H9 (cell line): ENCODE measurements at regions not wholly inside any gene's neighbourhood (a gene's known extent, or its start where the extent isn't known, plus 50 kb on each side); places are given as distances from the start of the nearest gene placed in this dataset.

Source experiments
- DNase-seq: peaks from one replicate; pipeline ENCODE4 v3.0.0-alpha.2; 2017
- H2AFZ ChIP-seq: one replicate; pipeline ENCODE4 v1.6.1; 2013; ENCODE audit warnings: mild to moderate bottlenecking, low read length, control low read depth, moderate library complexity
- H2AK5ac ChIP-seq: 2 replicates; pipeline ENCODE4 v1.6.1; 2013; ENCODE audit warnings: low read length, control low read depth, mixed read lengths; ENCODE audit not compliant: insufficient read length
- H2BK120ac ChIP-seq: one replicate; pipeline ENCODE4 v1.6.1; 2013; ENCODE audit warnings: low read depth, mild to moderate bottlenecking, low read length, control low read depth, inconsistent platforms; ENCODE audit not compliant: poor library complexity, severe bottlenecking
- H2BK12ac ChIP-seq: 2 replicates; pipeline ENCODE4 v1.6.1; 2013; ENCODE audit warnings: low read length, control low read depth, mixed read lengths, low read depth; ENCODE audit not compliant: insufficient read length
- H2BK15ac ChIP-seq: 2 replicates; pipeline ENCODE4 v1.6.1; 2013; ENCODE audit warnings: low read depth, low read length, control low read depth
- H2BK20ac ChIP-seq: one replicate; pipeline ENCODE4 v1.6.1; 2013; ENCODE audit warnings: low read depth, mild to moderate bottlenecking, low read length, control low read depth, inconsistent platforms; ENCODE audit not compliant: poor library complexity, severe bottlenecking
- H2BK5ac ChIP-seq: 2 replicates; pipeline ENCODE4 v1.6.1; 2013; ENCODE audit warnings: low read length, control low read depth, mixed read lengths; ENCODE audit not compliant: insufficient read length
- H3K14ac ChIP-seq: 2 replicates; pipeline ENCODE4 v1.6.1; 2013; ENCODE audit warnings: low read length, control low read depth; ENCODE audit not compliant: insufficient read depth
- H3K18ac ChIP-seq: 2 replicates; pipeline ENCODE4 v1.6.1; 2013; ENCODE audit warnings: low read depth, mild to moderate bottlenecking, mixed read lengths, low read length, control low read depth; ENCODE audit not compliant: insufficient read length
- H3K23ac ChIP-seq: 2 replicates; pipeline ENCODE4 v1.6.1; 2013; ENCODE audit warnings: low read length, control low read depth, mixed read lengths, low read depth; ENCODE audit not compliant: insufficient read length
- H3K23me2 ChIP-seq: 2 replicates; pipeline ENCODE4 v1.6.1; 2013; ENCODE audit warnings: low read depth, mild to moderate bottlenecking, mixed read lengths, low read length, control low read depth; ENCODE audit not compliant: insufficient read length, poor library complexity, severe bottlenecking
- H3K27ac ChIP-seq: 2 replicates; pipeline ENCODE4 v1.5.1; 2013; ENCODE audit warnings: low read length, control low read depth, mixed read lengths, low read depth; ENCODE audit not compliant: insufficient read length
- H3K27me3 ChIP-seq: 2 replicates; pipeline ENCODE4 v1.6.1; 2013; ENCODE audit warnings: low read length, control low read depth, inconsistent platforms; ENCODE audit not compliant: insufficient read depth
- H3K4ac ChIP-seq: 2 replicates; pipeline ENCODE4 v1.6.1; 2013; ENCODE audit warnings: low read depth, mild to moderate bottlenecking, control low read depth, inconsistent platforms, low read length, moderate library complexity
- H3K4me1 ChIP-seq: 2 replicates; pipeline ENCODE4 v1.6.1; 2013; ENCODE audit warnings: low read length, control low read depth, inconsistent platforms; ENCODE audit not compliant: insufficient read depth
- H3K4me2 ChIP-seq: 2 replicates; pipeline ENCODE4 v1.6.1; 2013; ENCODE audit warnings: low read length, control low read depth, mixed read lengths; ENCODE audit not compliant: insufficient read length, insufficient read depth
- H3K56ac ChIP-seq: 2 replicates; pipeline ENCODE4 v1.6.1; 2013; ENCODE audit warnings: low read depth, mild to moderate bottlenecking, mixed read lengths, low read length, control low read depth; ENCODE audit not compliant: insufficient read length
- H3K79me1 ChIP-seq: 2 replicates; pipeline ENCODE4 v1.6.1; 2013; ENCODE audit warnings: low read depth, mild to moderate bottlenecking, moderate library complexity, low read length, control low read depth, inconsistent platforms; ENCODE audit not compliant: insufficient read depth, poor library complexity, severe bottlenecking
- H3K79me2 ChIP-seq: 2 replicates; pipeline ENCODE4 v1.6.1; 2013; ENCODE audit warnings: low read length, control low read depth, inconsistent platforms; ENCODE audit not compliant: insufficient read depth
- H3K9ac ChIP-seq: 2 replicates; pipeline ENCODE4 v1.6.1; 2013; ENCODE audit warnings: low read length, control low read depth, mixed read lengths; ENCODE audit not compliant: insufficient read length; ENCODE audit errors: extremely low read depth
- H3K9me3 ChIP-seq: one replicate; pipeline ENCODE4 v1.6.1; 2013; ENCODE audit warnings: low read depth, low read length, inconsistent platforms; ENCODE audit not compliant: control insufficient read depth
- H3T11ph ChIP-seq: one replicate; pipeline ENCODE4 v1.6.1; 2013; ENCODE audit warnings: mild to moderate bottlenecking, low read length, control low read depth, inconsistent platforms
- H4K20me1 ChIP-seq: one replicate; pipeline ENCODE4 v1.6.1; 2013; ENCODE audit not compliant: control insufficient read depth, insufficient read length, insufficient read depth
- H4K5ac ChIP-seq: 2 replicates; pipeline ENCODE4 v1.6.1; 2013; ENCODE audit warnings: low read depth, mild to moderate bottlenecking, mixed read lengths, low read length, control low read depth; ENCODE audit not compliant: insufficient read length
- H4K8ac ChIP-seq: replicated peaks from 2 replicates; pipeline ENCODE4 v1.6.1; 2013; ENCODE audit warnings: low read length, control low read depth, mixed read lengths, low read depth; ENCODE audit not compliant: insufficient read length
- H4K91ac ChIP-seq: 2 replicates; pipeline ENCODE4 v1.6.1; 2013; ENCODE audit warnings: low read depth, mild to moderate bottlenecking, moderate library complexity, mixed read lengths, low read length, control low read depth; ENCODE audit not compliant: insufficient read length
- H3K27ac Mint-ChIP-seq, 3 experiments: 2 replicates in 2 of 3; 3 replicates in 1 of 3; pipeline ENCODE4 v1.8.0; 2020 to 2021; ENCODE audit warnings: mixed read lengths in 3 of 3, mild to moderate bottlenecking in 1 of 3, moderate library complexity in 1 of 3
- H3K27me3 Mint-ChIP-seq: 2 replicates; pipeline ENCODE4 v1.8.0; 2021; ENCODE audit warnings: low read depth, mild to moderate bottlenecking, moderate library complexity, mixed read lengths
- H3K36me3 Mint-ChIP-seq, 3 experiments: 2 replicates in 2 of 3; 3 replicates in 1 of 3; pipeline ENCODE4 v1.8.0; 2020 to 2021; ENCODE audit warnings: low read depth in 3 of 3, mixed read lengths in 3 of 3; ENCODE audit not compliant: insufficient read depth in 1 of 3
- H3K4me1 Mint-ChIP-seq, 2 experiments: 2 replicates each; pipeline ENCODE4 v1.8.0; 2020; ENCODE audit warnings: mixed read lengths in 2 of 2
- H3K4me3 Mint-ChIP-seq, 2 experiments: 2 replicates in 1 of 2; 3 replicates in 1 of 2; pipeline ENCODE4 v1.8.0; 2020 to 2021; ENCODE audit warnings: mild to moderate bottlenecking in 2 of 2, mixed read lengths in 2 of 2, moderate library complexity in 1 of 2
- H3K9me3 Mint-ChIP-seq, 2 experiments: 2 replicates in 1 of 2; 3 replicates in 1 of 2; pipeline ENCODE4 v1.8.0; 2020; ENCODE audit warnings: mild to moderate bottlenecking in 2 of 2, mixed read lengths in 2 of 2, moderate library complexity in 1 of 2
- WGBS: extraction: QIAGEN DNeasy Blood & Tissue Kit; methylation state at CpG from one replicate; pipeline ENCODE4 v1.1.7; 2013; ENCODE audit warnings: missing lambda C conversion rate, low lambda C conversion rate, mixed read lengths; ENCODE audit not compliant: insufficient read length; ENCODE audit errors: extremely low coverage; 5-methylcytosine and 5-hydroxymethylcytosine counted together
- TF ChIP-seq, protein P1 (sequence below): fragments of 200-600 bp; sonication (generic); conservative IDR thresholded peaks from 3 replicates; pipeline ENCODE4 v1.8.0; 2021; ENCODE audit warnings: antibody characterized with exemption, mild to moderate bottlenecking

DNA sequence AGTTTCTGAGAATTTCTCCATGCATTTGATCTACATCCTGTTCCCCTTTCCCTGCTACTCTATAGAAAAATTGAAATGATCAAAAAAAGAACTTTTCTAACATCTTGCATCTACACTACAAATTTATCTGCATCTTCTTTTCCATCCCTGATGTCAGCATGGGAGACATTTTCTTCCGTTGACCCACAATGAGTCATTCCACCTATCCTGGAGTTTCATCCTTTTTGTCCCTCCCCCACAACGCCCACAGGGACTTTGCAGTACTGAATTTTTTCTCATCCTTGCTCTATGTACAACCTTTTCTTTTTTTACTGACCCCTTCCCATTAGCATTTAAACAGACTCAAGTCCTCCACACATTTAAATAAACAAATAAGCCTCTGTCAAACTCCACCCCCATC lies 112.2 kb upstream of the MROH9 start:
- H3K4me2 ChIP-seq, result no peak overlapping the region
- no peaks in the 10 kb centered on the region for H3K4me1 ChIP-seq
- H4K20me1 ChIP-seq, result no peaks in the 10 kb centered on the region
- H3K9me3 ChIP-seq, result no peaks in the 10 kb centered on the region
- H3K4me1 Mint-ChIP-seq, result peaks cover 6 to 9% of the 10 kb centered on the region in 2 experiments
- no peak overlapping the region for H4K5ac ChIP-seq
- no peaks in the 10 kb centered on the region for H3K36me3 Mint-ChIP-seq
- no peak overlapping the region for H2AK5ac ChIP-seq
- no peak overlapping the region for H4K8ac ChIP-seq
- no CpG with 5 or more reads among the region's 2 CpGs for WGBS
- H3K79me2 ChIP-seq, result no peaks in the 10 kb centered on the region
- no peaks in the 10 kb centered on the region for H3K23me2 ChIP-seq
- TF ChIP-seq, protein P1, sequence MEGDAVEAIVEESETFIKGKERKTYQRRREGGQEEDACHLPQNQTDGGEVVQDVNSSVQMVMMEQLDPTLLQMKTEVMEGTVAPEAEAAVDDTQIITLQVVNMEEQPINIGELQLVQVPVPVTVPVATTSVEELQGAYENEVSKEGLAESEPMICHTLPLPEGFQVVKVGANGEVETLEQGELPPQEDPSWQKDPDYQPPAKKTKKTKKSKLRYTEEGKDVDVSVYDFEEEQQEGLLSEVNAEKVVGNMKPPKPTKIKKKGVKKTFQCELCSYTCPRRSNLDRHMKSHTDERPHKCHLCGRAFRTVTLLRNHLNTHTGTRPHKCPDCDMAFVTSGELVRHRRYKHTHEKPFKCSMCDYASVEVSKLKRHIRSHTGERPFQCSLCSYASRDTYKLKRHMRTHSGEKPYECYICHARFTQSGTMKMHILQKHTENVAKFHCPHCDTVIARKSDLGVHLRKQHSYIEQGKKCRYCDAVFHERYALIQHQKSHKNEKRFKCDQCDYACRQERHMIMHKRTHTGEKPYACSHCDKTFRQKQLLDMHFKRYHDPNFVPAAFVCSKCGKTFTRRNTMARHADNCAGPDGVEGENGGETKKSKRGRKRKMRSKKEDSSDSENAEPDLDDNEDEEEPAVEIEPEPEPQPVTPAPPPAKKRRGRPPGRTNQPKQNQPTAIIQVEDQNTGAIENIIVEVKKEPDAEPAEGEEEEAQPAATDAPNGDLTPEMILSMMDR, result no peak
- H3K27me3 Mint-ChIP-seq, result no peaks in the 10 kb centered on the region
- H3K27ac Mint-ChIP-seq, result no peak overlapping the region
- H3T11ph ChIP-seq, result no peak overlapping the region
- no peak overlapping the region for H3K4me3 Mint-ChIP-seq
- H3K23ac ChIP-seq, result no peak overlapping the region
- H3K9me3 Mint-ChIP-seq, result no peaks in the 10 kb centered on the region
- no peak overlapping the region for H2BK5ac ChIP-seq
- DNase-seq, result no peak
- H3K56ac ChIP-seq, result no peak overlapping the region
- no peak overlapping the region for H3K4ac ChIP-seq
- no peak overlapping the region for H2BK15ac ChIP-seq
- H3K27me3 ChIP-seq, result no peaks in the 10 kb centered on the region
- no peak overlapping the region for H2BK20ac ChIP-seq
- H3K18ac ChIP-seq, result no peak overlapping the region
- no peak overlapping the region for H2BK120ac ChIP-seq
- no peak overlapping the region for H3K27ac ChIP-seq
- no peak overlapping the region for H2BK12ac ChIP-seq
- H3K9ac ChIP-seq, result no peak overlapping the region
- H3K14ac ChIP-seq, result no peak overlapping the region
- no peak overlapping the region for H4K91ac ChIP-seq
- H2AFZ ChIP-seq, result no peak overlapping the region
- no peaks in the 10 kb centered on the region for H3K79me1 ChIP-seq
